ENCODE measurements at regions not wholly inside any gene's neighbourhood (a gene's known extent, or its start where the extent isn't known, plus 50 kb on each side); places are given as distances from the start of the nearest gene placed in this dataset.
A peak's percentile ranks its signal among the peaks of the same experiment; 100 is the strongest.

DNA sequence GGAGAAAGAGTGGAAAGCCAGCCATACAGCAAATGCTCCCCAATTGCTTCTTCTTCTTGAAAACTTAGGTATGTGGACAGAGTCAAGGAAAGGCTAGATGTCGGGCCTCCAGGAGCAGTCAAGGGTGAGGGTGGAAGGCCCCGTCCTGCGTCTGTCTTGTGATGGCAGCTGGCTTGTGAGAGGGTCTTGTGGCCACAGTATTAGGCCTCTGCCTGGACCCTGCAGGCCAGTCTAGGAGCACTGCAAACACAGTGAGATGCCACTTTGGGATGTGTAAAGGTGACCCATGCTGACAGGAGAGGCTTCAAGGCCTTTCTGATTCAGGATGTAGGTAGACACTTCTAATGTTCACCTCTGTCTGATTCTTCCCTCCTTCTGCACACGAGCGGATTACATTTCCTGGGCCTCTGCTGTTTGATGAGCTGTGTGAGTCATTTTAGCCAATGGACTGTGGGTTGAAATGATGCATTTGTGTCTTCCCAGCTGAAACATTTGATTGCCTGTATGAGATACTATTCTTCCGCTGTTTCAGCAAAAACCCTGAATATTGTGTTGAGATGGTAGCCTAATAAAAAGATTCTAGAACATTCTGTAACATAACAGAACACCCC, 135.4 kb downstream of the EMX2 start:
- 91% methylated on average over 3 of the region's 6 CpGs for WGBS
- DNase-seq = no peak
- peaks cover 2% of the 10 kb centered on the region for H3K4me1 ChIP-seq (ENCODE audit: control insufficient read depth, insufficient read depth, low read depth, low read length)

DNA sequence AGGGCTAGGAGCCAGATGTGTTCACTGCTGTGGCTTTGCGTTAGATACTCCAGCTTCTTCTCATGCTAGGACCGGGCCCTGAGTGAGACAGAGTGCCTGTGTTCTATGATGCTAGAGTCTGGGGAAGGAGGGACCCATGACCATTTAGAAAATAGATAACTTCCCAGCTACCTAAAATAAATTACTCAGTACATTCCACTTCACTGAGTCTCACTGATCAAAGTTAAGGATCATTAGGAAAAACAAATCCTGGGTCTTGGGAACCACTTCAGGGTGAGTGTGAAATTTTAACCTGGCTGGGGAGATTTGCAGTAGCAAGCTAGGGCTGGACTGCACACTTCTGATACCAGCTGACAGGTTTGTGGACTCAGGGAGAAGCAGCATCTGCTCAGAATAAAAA, 138.1 kb downstream of the EMX2 start:
- Histone ChIP-seq H4K8ac (ENCODE audit: low read length) (no peak overlapping the region), H2BK15ac (ENCODE audit: low read depth, poor library complexity, severe bottlenecking) (no peak overlapping the region), H4K91ac (ENCODE audit: low read length) (no peak overlapping the region), H3K9ac (ENCODE audit: low read length) (no peak overlapping the region), H3K14ac (ENCODE audit: low read length in 2 of 2) (no peak overlapping the region), H3K23ac (ENCODE audit: low read length in 2 of 2) (no peak overlapping the region), H3K4ac (ENCODE audit: low read depth in 1 of 2, low read length in 2 of 2) (no peak overlapping the region), H2BK12ac (ENCODE audit: low read length in 2 of 2) (no peak overlapping the region), H3K4me2 (ENCODE audit: low read length, poor library complexity, severe bottlenecking) (no peak overlapping the region), H3K79me1 (replicated peaks; ENCODE audit: low read length, poor library complexity, severe bottlenecking) (no peaks in the 10 kb centered on the region), H3K36me3 (ENCODE audit: control insufficient read depth in 1 of 2, insufficient read depth in 2 of 2, low read depth in 1 of 2, low read length in 2 of 2) (no peaks in the 10 kb centered on the region), H2AK5ac (ENCODE audit: low read length, severe bottlenecking) (no peak overlapping the region), H3K9me3 (ENCODE audit: control insufficient read depth, low read length) (no peaks in the 10 kb centered on the region), H3K18ac (ENCODE audit: low read depth in 1 of 2, low read length in 2 of 2) (no peak overlapping the region), H3K4me1 (ENCODE audit: control insufficient read depth, insufficient read depth, low read depth, low read length) (peaks cover 2% of the 10 kb centered on the region), H2BK120ac (ENCODE audit: low read depth, low read length) (no peak overlapping the region), H3K27ac (ENCODE audit: low read length, poor library complexity, severe bottlenecking) (no peak overlapping the region), H3K27me3 (ENCODE audit: control insufficient read depth in 1 of 2, insufficient read depth in 1 of 2, low read length in 2 of 2) (peaks cover 0 to 3% of the 10 kb centered on the region in 2 experiments), H3K4me3 (ENCODE audit: insufficient read depth in 1 of 2, low read depth in 1 of 2, low read length in 2 of 2) (no peak overlapping the region), H2AFZ (ENCODE audit: low read depth, low read length) (no peak overlapping the region), H2BK5ac (ENCODE audit: low read depth, low read length, poor library complexity, severe bottlenecking) (no peak overlapping the region)
- WGBS = 100% methylated on average over 1 of the region's 2 CpGs
- DNase-seq = no peak

More for the DNA sequence above, 135.4 kb downstream of the EMX2 start:
- Histone ChIP-seq H3K27ac (ENCODE audit: low read length, poor library complexity, severe bottlenecking) (no peak overlapping the region), H2BK120ac (ENCODE audit: low read depth, low read length) (no peak overlapping the region), H3K9ac (ENCODE audit: low read length) (no peak overlapping the region), H3K4ac (ENCODE audit: low read depth in 1 of 2, low read length in 2 of 2) (no peak overlapping the region), H3K9me3 (ENCODE audit: control insufficient read depth, low read length) (no peaks in the 10 kb centered on the region), H2AK5ac (ENCODE audit: low read length, severe bottlenecking) (no peak overlapping the region), H3K4me3 (ENCODE audit: insufficient read depth in 1 of 2, low read depth in 1 of 2, low read length in 2 of 2) (no peak overlapping the region), H2AFZ (ENCODE audit: low read depth, low read length) (no peak overlapping the region), H2BK5ac (ENCODE audit: low read depth, low read length, poor library complexity, severe bottlenecking) (no peak overlapping the region), H3K14ac (ENCODE audit: low read length in 2 of 2) (no peak overlapping the region), H3K79me1 (replicated peaks; ENCODE audit: low read length, poor library complexity, severe bottlenecking) (no peaks in the 10 kb centered on the region), H3K23ac (ENCODE audit: low read length in 2 of 2) (no peak overlapping the region), H3K4me2 (ENCODE audit: low read length, poor library complexity, severe bottlenecking) (no peak overlapping the region), H2BK12ac (ENCODE audit: low read length in 2 of 2) (no peak overlapping the region), H3K27me3 (ENCODE audit: control insufficient read depth in 1 of 2, insufficient read depth in 1 of 2, low read length in 2 of 2) (no peaks in the 10 kb centered on the region), H3K18ac (ENCODE audit: low read depth in 1 of 2, low read length in 2 of 2) (no peak overlapping the region), H2BK15ac (ENCODE audit: low read depth, poor library complexity, severe bottlenecking) (no peak overlapping the region), H3K36me3 (ENCODE audit: control insufficient read depth in 1 of 2, insufficient read depth in 2 of 2, low read depth in 1 of 2, low read length in 2 of 2) (no peaks in the 10 kb centered on the region), H4K91ac (ENCODE audit: low read length) (no peak overlapping the region), H4K8ac (ENCODE audit: low read length) (peak overlapping the region; percentile 40)

- H4K8ac ChIP-seq (ENCODE audit: low read length) = no peak overlapping the region
- WGBS = 84% methylated on average over 2 of the region's 3 CpGs
Observed at GRCh38 chr10:117681104-117681503, 138.6 kb downstream of the EMX2 start.

GRCh38 chr10:117684046-117684610, 141.6 kb downstream of the EMX2 start:
- Histone ChIP-seq H3K14ac (ENCODE audit: low read length in 2 of 2) (no peak overlapping the region), H3K18ac (ENCODE audit: low read depth in 1 of 2, low read length in 2 of 2) (no peak overlapping the region), H2BK12ac (ENCODE audit: low read length in 2 of 2) (no peak overlapping the region), H4K91ac (ENCODE audit: low read length) (no peak overlapping the region), H2AFZ (ENCODE audit: low read depth, low read length) (no peak overlapping the region), H3K4me1 (ENCODE audit: control insufficient read depth, insufficient read depth, low read depth, low read length) (peaks cover 2% of the 10 kb centered on the region), H3K4me2 (ENCODE audit: low read length, poor library complexity, severe bottlenecking) (no peak overlapping the region), H4K8ac (ENCODE audit: low read length) (no peak overlapping the region), H3K36me3 (ENCODE audit: control insufficient read depth in 1 of 2, insufficient read depth in 2 of 2, low read depth in 1 of 2, low read length in 2 of 2) (no peaks in the 10 kb centered on the region), H3K23ac (ENCODE audit: low read length in 2 of 2) (no peak overlapping the region), H3K27me3 (ENCODE audit: control insufficient read depth in 1 of 2, insufficient read depth in 1 of 2, low read length in 2 of 2) (peaks cover 0 to 23% of the 10 kb centered on the region in 2 experiments), H2BK5ac (ENCODE audit: low read depth, low read length, poor library complexity, severe bottlenecking) (no peak overlapping the region), H3K4ac (ENCODE audit: low read depth in 1 of 2, low read length in 2 of 2) (no peak overlapping the region), H2AK5ac (ENCODE audit: low read length, severe bottlenecking) (no peak overlapping the region), H2BK120ac (ENCODE audit: low read depth, low read length) (no peak overlapping the region), H3K79me1 (replicated peaks; ENCODE audit: low read length, poor library complexity, severe bottlenecking) (no peaks in the 10 kb centered on the region), H3K9me3 (ENCODE audit: control insufficient read depth, low read length) (no peaks in the 10 kb centered on the region), H3K27ac (ENCODE audit: low read length, poor library complexity, severe bottlenecking) (no peak overlapping the region), H3K4me3 (ENCODE audit: insufficient read depth in 1 of 2, low read depth in 1 of 2, low read length in 2 of 2) (no peak overlapping the region), H3K9ac (ENCODE audit: low read length) (peak overlapping the region; percentile 30), H2BK15ac (ENCODE audit: low read depth, poor library complexity, severe bottlenecking) (no peak overlapping the region)
- 89% methylated on average over 23 of the region's 24 CpGs for WGBS
- DNase-seq = no peak

More at GRCh38 chr10:117681104-117681503, 138.6 kb downstream of the EMX2 start:
- Histone ChIP-seq H3K23ac (ENCODE audit: low read length in 2 of 2) (no peak overlapping the region), H3K79me1 (replicated peaks; ENCODE audit: low read length, poor library complexity, severe bottlenecking) (no peaks in the 10 kb centered on the region), H2BK15ac (ENCODE audit: low read depth, poor library complexity, severe bottlenecking) (no peak overlapping the region), H3K27me3 (ENCODE audit: control insufficient read depth in 1 of 2, insufficient read depth in 1 of 2, low read length in 2 of 2) (peaks cover 0 to 8% of the 10 kb centered on the region in 2 experiments), H3K9ac (ENCODE audit: low read length) (no peak overlapping the region), H2BK5ac (ENCODE audit: low read depth, low read length, poor library complexity, severe bottlenecking) (no peak overlapping the region), H3K36me3 (ENCODE audit: control insufficient read depth in 1 of 2, insufficient read depth in 2 of 2, low read depth in 1 of 2, low read length in 2 of 2) (no peaks in the 10 kb centered on the region), H2BK120ac (ENCODE audit: low read depth, low read length) (no peak overlapping the region), H3K4me3 (ENCODE audit: insufficient read depth in 1 of 2, low read depth in 1 of 2, low read length in 2 of 2) (no peak overlapping the region), H3K4ac (ENCODE audit: low read depth in 1 of 2, low read length in 2 of 2) (no peak overlapping the region), H2BK12ac (ENCODE audit: low read length in 2 of 2) (no peak overlapping the region), H4K91ac (ENCODE audit: low read length) (no peak overlapping the region), H2AK5ac (ENCODE audit: low read length, severe bottlenecking) (no peak overlapping the region), H3K9me3 (ENCODE audit: control insufficient read depth, low read length) (no peaks in the 10 kb centered on the region), H2AFZ (ENCODE audit: low read depth, low read length) (no peak overlapping the region), H3K4me2 (ENCODE audit: low read length, poor library complexity, severe bottlenecking) (no peak overlapping the region), H3K14ac (ENCODE audit: low read length in 2 of 2) (no peak overlapping the region), H3K27ac (ENCODE audit: low read length, poor library complexity, severe bottlenecking) (no peak overlapping the region), H3K18ac (ENCODE audit: low read depth in 1 of 2, low read length in 2 of 2) (no peak overlapping the region), H3K4me1 (ENCODE audit: control insufficient read depth, insufficient read depth, low read depth, low read length) (peaks cover 2% of the 10 kb centered on the region)
- DNase-seq = no peak
